ENCODE measurements at regions not wholly inside any gene's neighbourhood (a gene's known extent, or its start where the extent isn't known, plus 50 kb on each side); places are given as distances from the start of the nearest gene placed in this dataset.

GRCh38 chr6:167396659-167397490 is 72.0 kb downstream of the TTLL2 start:
- Mint-ChIP-seq H3K4me1 (ENCODE audit: low read depth, unreplicated experiment) (no peaks in the 10 kb centered on the region), H3K9me3 (ENCODE audit: unreplicated experiment) (peaks cover 4% of the 10 kb centered on the region), H3K27ac (ENCODE audit: unreplicated experiment) (no peak overlapping the region), H3K36me3 (ENCODE audit: unreplicated experiment) (no peaks in the 10 kb centered on the region), H3K27me3 (ENCODE audit: unreplicated experiment) (peaks cover 12% of the 10 kb centered on the region), H3K4me3 (ENCODE audit: unreplicated experiment) (no peak overlapping the region)
- no peak for TF ChIP-seq CTCF (IDR thresholded peaks at IDR 0.05; ENCODE audit: partially characterized antibody, unreplicated experiment)
- no peak for DNase-seq

- Mint-ChIP-seq H3K4me3 (ENCODE audit: unreplicated experiment) (no peak overlapping the region), H3K27me3 (ENCODE audit: unreplicated experiment) (peaks cover 9% of the 10 kb centered on the region)
Observed at GRCh38 chr6:167397712-167398111, 72.8 kb downstream of the TTLL2 start.

GRCh38 chr6:167398214-167399050 is 73.5 kb downstream of the TTLL2 start:
- DNase-seq = no peak
- no peaks in the 10 kb centered on the region for H3K4me1 Mint-ChIP-seq (ENCODE audit: low read depth, unreplicated experiment)
- H3K27ac Mint-ChIP-seq (ENCODE audit: unreplicated experiment) = no peak overlapping the region
- no peaks in the 10 kb centered on the region for H3K36me3 Mint-ChIP-seq (ENCODE audit: unreplicated experiment)
- no peak overlapping the region for H3K4me3 Mint-ChIP-seq (ENCODE audit: unreplicated experiment)
- H3K27me3 Mint-ChIP-seq (ENCODE audit: unreplicated experiment) = peaks cover 6% of the 10 kb centered on the region
- no peak for TF ChIP-seq CTCF (IDR thresholded peaks at IDR 0.05; ENCODE audit: partially characterized antibody, unreplicated experiment)
- peaks cover 4% of the 10 kb centered on the region for H3K9me3 Mint-ChIP-seq (ENCODE audit: unreplicated experiment)

More at GRCh38 chr6:167397712-167398111, 72.8 kb downstream of the TTLL2 start:
- TF ChIP-seq CTCF (IDR thresholded peaks at IDR 0.05; ENCODE audit: partially characterized antibody, unreplicated experiment) = no peak
- no peaks in the 10 kb centered on the region for H3K36me3 Mint-ChIP-seq (ENCODE audit: unreplicated experiment)
- no peaks in the 10 kb centered on the region for H3K4me1 Mint-ChIP-seq (ENCODE audit: low read depth, unreplicated experiment)
- H3K9me3 Mint-ChIP-seq (ENCODE audit: unreplicated experiment) = peaks cover 4% of the 10 kb centered on the region
- no peak overlapping the region for H3K27ac Mint-ChIP-seq (ENCODE audit: unreplicated experiment)
- DNase-seq = no peak

GRCh38 chr6:167399051-167399387 is 74.1 kb downstream of the TTLL2 start:
- Mint-ChIP-seq H3K4me1 (ENCODE audit: low read depth, unreplicated experiment) (no peaks in the 10 kb centered on the region), H3K27me3 (ENCODE audit: unreplicated experiment) (peaks cover 2% of the 10 kb centered on the region), H3K4me3 (ENCODE audit: unreplicated experiment) (no peak overlapping the region), H3K27ac (ENCODE audit: unreplicated experiment) (no peak overlapping the region), H3K9me3 (ENCODE audit: unreplicated experiment) (peaks cover 4% of the 10 kb centered on the region), H3K36me3 (ENCODE audit: unreplicated experiment) (no peaks in the 10 kb centered on the region)
- no peak for DNase-seq
- TF ChIP-seq CTCF (IDR thresholded peaks at IDR 0.05; ENCODE audit: partially characterized antibody, unreplicated experiment) = no peak

- no peak overlapping the region for H3K27ac Mint-ChIP-seq (ENCODE audit: unreplicated experiment)
- H3K36me3 Mint-ChIP-seq (ENCODE audit: unreplicated experiment) = no peaks in the 10 kb centered on the region
- DNase-seq = no peak
- H3K9me3 Mint-ChIP-seq (ENCODE audit: unreplicated experiment) = peaks cover 2% of the 10 kb centered on the region
- H3K4me1 Mint-ChIP-seq (ENCODE audit: low read depth, unreplicated experiment) = no peaks in the 10 kb centered on the region
- H3K27me3 Mint-ChIP-seq (ENCODE audit: unreplicated experiment) = peaks cover 2% of the 10 kb centered on the region
- H3K4me3 Mint-ChIP-seq (ENCODE audit: unreplicated experiment) = no peak overlapping the region
- TF ChIP-seq CTCF (IDR thresholded peaks at IDR 0.05; ENCODE audit: partially characterized antibody, unreplicated experiment) = no peak
Observed at GRCh38 chr6:167399599-167399998, 74.7 kb downstream of the TTLL2 start.

All from glutamatergic neuron (in vitro differentiated cells).